ENCODE measurements at regions not wholly inside any gene's neighbourhood (a gene's known extent, or its start where the extent isn't known, plus 50 kb on each side); places are given as distances from the start of the nearest gene placed in this dataset.

- CTCF ChIA-PET: interaction anchor here (1.3 kb wide), 1 partner anchor 290 kb away, joined by 5 read pairs; no protein-coding TSS in a partner anchor
- no peak for TF ChIP-seq CTCF (IDR thresholded peaks at IDR 0.05; ENCODE audit: control extremely low read depth, extremely low read depth, low read depth, missing control alignments)
- no peak for DNase-seq (ENCODE audit: extremely low spot score)
- POLR2A ChIA-PET: no interaction called here
Observed at GRCh38 chr14:34129927-34130552, 179.2 kb upstream of the EGLN3 start.

- POLR2A ChIA-PET: no interaction called here
- CTCF ChIA-PET: interaction anchor here (0.9 to 1.3 kb wide), 3 partner anchors 12 to 289 kb away, joined by 3 to 5 read pairs (median 5); no protein-coding TSS in a partner anchor
- no peak for TF ChIP-seq CTCF (IDR thresholded peaks at IDR 0.05; ENCODE audit: control extremely low read depth, extremely low read depth, low read depth, missing control alignments)
- no peak for DNase-seq (ENCODE audit: extremely low spot score)
Observed at GRCh38 chr14:34128665-34129064, 177.8 kb upstream of the EGLN3 start.

GRCh38 chr14:34126586-34126985 lies 175.7 kb upstream of the EGLN3 start:
- no peak for TF ChIP-seq CTCF (IDR thresholded peaks at IDR 0.05; ENCODE audit: control extremely low read depth, extremely low read depth, low read depth, missing control alignments)
- ChIA-PET CTCF (interaction anchor here (1.2 to 1.3 kb wide), 2 partner anchors 13 to 286 kb away, joined by 3 read pairs; no protein-coding TSS in a partner anchor), POLR2A (no interaction called here)
- DNase-seq (ENCODE audit: extremely low spot score): no peak

- CTCF ChIA-PET: interaction anchor here (1.0 to 1.5 kb wide), 2 partner anchors 11 to 284 kb away, joined by 3 to 6 read pairs; no protein-coding TSS in a partner anchor
Observed at GRCh38 chr14:34124585-34124984, 173.7 kb upstream of the EGLN3 start.

GRCh38 chr14:34122650-34123049 lies 171.8 kb upstream of the EGLN3 start:
- no peak for DNase-seq (ENCODE audit: extremely low spot score)
- TF ChIP-seq CTCF (IDR thresholded peaks at IDR 0.05; ENCODE audit: control extremely low read depth, extremely low read depth, low read depth, missing control alignments): no peak
- ChIA-PET POLR2A (no interaction called here), CTCF (no interaction called here)

More at GRCh38 chr14:34124585-34124984, 173.7 kb upstream of the EGLN3 start:
- no peak for DNase-seq (ENCODE audit: extremely low spot score)
- POLR2A ChIA-PET: no interaction called here
- TF ChIP-seq CTCF (IDR thresholded peaks at IDR 0.05; ENCODE audit: control extremely low read depth, extremely low read depth, low read depth, missing control alignments): no peak

- POLR2A ChIA-PET: no interaction called here
- DNase-seq (ENCODE audit: extremely low spot score): no peak
- CTCF ChIA-PET: no interaction called here
- no peak for TF ChIP-seq CTCF (IDR thresholded peaks at IDR 0.05; ENCODE audit: control extremely low read depth, extremely low read depth, low read depth, missing control alignments)
Observed at GRCh38 chr14:34122081-34122480, 171.2 kb upstream of the EGLN3 start.
